Liver (tissue), 8 donors: ENCODE measurements at regions not wholly inside any gene's neighbourhood (a gene's known extent, or its start where the extent isn't known, plus 50 kb on each side); places are given as distances from the start of the nearest gene placed in this dataset.

Experiments
- DNase-seq: peaks from one replicate; pipeline ENCODE4 v3.0.0-alpha.2; 2017; ENCODE audit warnings: low spot score
- H3K27ac ChIP-seq, 2 donors: one replicate each; pipeline ENCODE4 v1.7.0; 2013; ENCODE audit warnings: inconsistent platforms in 2 of 2, low read length in 2 of 2, control low read depth in 1 of 2, low read depth in 1 of 2, mild to moderate bottlenecking in 1 of 2
- H3K27me3 ChIP-seq, 4 donors: one replicate each; pipeline versions ENCODE4 v1.6.1 to v1.7.0; 2013; ENCODE audit warnings: low read length in 3 of 4, inconsistent platforms in 1 of 4, mild to moderate bottlenecking in 1 of 4, moderate library complexity in 1 of 4; ENCODE audit not compliant: control insufficient read depth in 4 of 4, insufficient read depth in 4 of 4
- H3K36me3 ChIP-seq, 4 donors: one replicate each; pipeline versions ENCODE4 v1.6.1 to v1.7.0; 2013; ENCODE audit warnings: low read length in 3 of 4, mild to moderate bottlenecking in 3 of 4, low read depth in 1 of 4, moderate library complexity in 1 of 4; ENCODE audit not compliant: control insufficient read depth in 4 of 4, insufficient read depth in 3 of 4
- H3K4me1 ChIP-seq, 4 donors: one replicate each; pipeline versions ENCODE4 v1.6.1 to v1.7.0; 2013; ENCODE audit warnings: low read length in 3 of 4, mild to moderate bottlenecking in 3 of 4, moderate library complexity in 1 of 4; ENCODE audit not compliant: control insufficient read depth in 4 of 4, insufficient read depth in 4 of 4
- H3K4me3 ChIP-seq, 3 donors: one replicate each; pipeline versions ENCODE4 v1.6.1 to v1.7.0; 2013; ENCODE audit warnings: low read length in 3 of 3, control low read depth in 1 of 3, low read depth in 1 of 3, mild to moderate bottlenecking in 1 of 3
- H3K9ac ChIP-seq, 2 donors: one replicate each; pipeline ENCODE4 v1.7.0; 2013; ENCODE audit warnings: low read length in 2 of 2, mild to moderate bottlenecking in 2 of 2, moderate library complexity in 2 of 2, control low read depth in 1 of 2, low read depth in 1 of 2
- H3K9me3 ChIP-seq, 4 donors: one replicate each; pipeline versions ENCODE4 v1.6.1 to v1.7.0; 2013; ENCODE audit warnings: low read length in 3 of 4; ENCODE audit not compliant: control insufficient read depth in 4 of 4
- ATF3 ChIP-seq: IDR thresholded peaks from 2 replicates; pipeline ENCODE4 v1.6.1; 2016; ENCODE audit warnings: antibody characterized with exemption
- CTCF ChIP-seq: fragments of 150-350 bp; IDR thresholded peaks from 2 replicates; pipeline ENCODE4 v1.5.1; 2017; ENCODE audit warnings: improper control_type of control experiment, low read depth, low read length; ENCODE audit not compliant: missing input control
- EGR1 ChIP-seq, 2 donors: IDR thresholded peaks; 2 replicates each; pipeline ENCODE4 v1.6.1; 2016 to 2018; ENCODE audit warnings: antibody characterized with exemption in 2 of 2, low read depth in 2 of 2
- FOXA1 ChIP-seq: IDR thresholded peaks from 2 replicates; pipeline ENCODE4 v1.6.1; 2016; ENCODE audit warnings: antibody characterized with exemption
- FOXA2 ChIP-seq: IDR thresholded peaks from 2 replicates; pipeline ENCODE4 v1.6.1; 2016; ENCODE audit warnings: antibody characterized with exemption
- GABPA ChIP-seq, 2 donors: IDR thresholded peaks in 1 of 2; conservative IDR thresholded peaks in 1 of 2; 2 replicates each; pipeline ENCODE4 v1.6.1; 2016; ENCODE audit warnings: antibody characterized with exemption in 2 of 2, mild to moderate bottlenecking in 1 of 2, moderate library complexity in 1 of 2
- HNF4A ChIP-seq, 2 donors: conservative IDR thresholded peaks; 2 replicates each; pipeline ENCODE4 v1.6.1; 2016; ENCODE audit warnings: antibody characterized with exemption in 2 of 2, mild to moderate bottlenecking in 2 of 2
- HNF4G ChIP-seq: IDR thresholded peaks from 2 replicates; pipeline ENCODE4 v1.6.1; 2016; ENCODE audit warnings: antibody characterized with exemption
- JUND ChIP-seq, 2 donors: IDR thresholded peaks; 2 replicates each; pipeline ENCODE4 v1.6.1; 2016; ENCODE audit warnings: antibody characterized with exemption in 2 of 2
- MAX ChIP-seq: IDR thresholded peaks from 2 replicates; pipeline ENCODE4 v1.6.1; 2016; ENCODE audit warnings: antibody characterized with exemption
- NR2F2 ChIP-seq: IDR thresholded peaks from 2 replicates; pipeline ENCODE4 v1.6.1; 2016; ENCODE audit warnings: antibody characterized with exemption
- RAD21 ChIP-seq, 2 donors: IDR thresholded peaks; 2 replicates each; pipeline ENCODE4 v1.6.1; 2016; ENCODE audit warnings: antibody characterized with exemption in 2 of 2, mild to moderate bottlenecking in 2 of 2
- REST ChIP-seq: IDR thresholded peaks from 2 replicates; pipeline ENCODE4 v1.6.1; 2016; ENCODE audit warnings: antibody characterized with exemption, mild to moderate bottlenecking
- RXRA ChIP-seq, 2 donors: IDR thresholded peaks; 2 replicates each; pipeline ENCODE4 v1.6.1; 2017 to 2018; ENCODE audit warnings: antibody characterized with exemption in 2 of 2, mild to moderate bottlenecking in 1 of 2
- SP1 ChIP-seq: IDR thresholded peaks from 2 replicates; pipeline ENCODE4 v1.6.1; 2018; ENCODE audit warnings: antibody characterized with exemption, mild to moderate bottlenecking
- TAF1 ChIP-seq: conservative IDR thresholded peaks from 2 replicates; pipeline ENCODE4 v1.6.1; 2016; ENCODE audit warnings: antibody characterized with exemption, mild to moderate bottlenecking
- YY1 ChIP-seq: IDR thresholded peaks from 2 replicates; pipeline ENCODE4 v1.6.1; 2016; ENCODE audit warnings: antibody characterized with exemption, mild to moderate bottlenecking
- ZBTB33 ChIP-seq: IDR thresholded peaks from 2 replicates; pipeline ENCODE4 v1.6.1; 2016; ENCODE audit warnings: antibody characterized with exemption
- WGBS: extraction: QIAGEN DNeasy Blood & Tissue Kit; methylation state at CpG from one replicate; pipeline ENCODE4 v1.1.7; 2013; 5-methylcytosine and 5-hydroxymethylcytosine counted together
- donor health status: healthy.
- donor health status: healthy.
- donor health status: healthy.
- donor health status: healthy.
- donor health status: healthy.

- TF ChIP-seq YY1 (no peak), CTCF (no peak), RXRA (IDR thresholded peaks at IDR 0.05) (no peak)
Observed at GRCh38 chr16:85174871-85175723, 62.8 kb upstream of the CIBAR2 start (continued).

GRCh38 chr16:85175724-85176233, 63.5 kb upstream of the CIBAR2 start:
- Histone ChIP-seq H3K9ac (no peak overlapping the region), H3K36me3 (no peaks in the 10 kb centered on the region), H3K9me3 (no peaks in the 10 kb centered on the region), H3K27me3 (no peaks in the 10 kb centered on the region), H3K4me1 (peaks cover 4 to 49% (median 39%) of the 10 kb centered on the region in 4 donors), H3K27ac (no peak overlapping the region), H3K4me3 (no peak overlapping the region)
- no peak for TF ChIP-seq RAD21 (IDR thresholded peaks at IDR 0.05)
- TF ChIP-seq RXRA (IDR thresholded peaks at IDR 0.05) = no peak
- TF ChIP-seq TAF1 = no peak
- no peak for TF ChIP-seq JUND (IDR thresholded peaks at IDR 0.05)
- no peak for TF ChIP-seq HNF4A (conservative IDR thresholded peaks at IDR 0.05)
- TF ChIP-seq REST = no peak
- TF ChIP-seq HNF4G = no peak
- TF ChIP-seq SP1 = no peak
- no peak for TF ChIP-seq MAX
- TF ChIP-seq ATF3 = no peak
- no peak for TF ChIP-seq FOXA2
- no peak for TF ChIP-seq EGR1 (IDR thresholded peaks at IDR 0.05; ENCODE audit: low read depth in 2 of 2)
- no peak for TF ChIP-seq YY1
- no peak for TF ChIP-seq GABPA (IDR thresholded peaks at IDR 0.05 in 1 of 2, conservative IDR thresholded peaks at IDR 0.05 in 1 of 2)
- TF ChIP-seq FOXA1 = no peak
- TF ChIP-seq NR2F2 = no peak
- TF ChIP-seq ZBTB33 = no peak
- no peak for DNase-seq
- WGBS = 79% methylated on average over 10 of the region's 10 CpGs
